Prostate gland (tissue), 2 donors: ENCODE measurements at regions not wholly inside any gene's neighbourhood (a gene's known extent, or its start where the extent isn't known, plus 50 kb on each side); places are given as distances from the start of the nearest gene placed in this dataset.

Experiments used
- CTCF ChIP-seq, 4 experiments: fragments of 200-600 bp in 2 of 4; fragments of 450-650 bp in 2 of 4; sonication (generic) in 2 of 4; IDR thresholded peaks; 1 replicate in 3 of 4; 2 replicates in 1 of 4; pipeline ENCODE4 v1.5.1; 2016 to 2019; ENCODE audit warnings: antibody characterized with exemption in 4 of 4, mild to moderate bottlenecking in 2 of 4, moderate library complexity in 2 of 4
- POLR2A ChIP-seq: fragments of 450-650 bp; IDR thresholded peaks from one replicate; pipeline ENCODE4 v1.6.1; 2016; ENCODE audit warnings: antibody characterized with exemption, mild to moderate bottlenecking

GRCh38 chr4:38332699-38333098 is 331.3 kb upstream of the KLF3 start:
- no peak for TF ChIP-seq POLR2A
- no peak for TF ChIP-seq CTCF (IDR thresholded peaks at IDR 0.05)
